ENCODE measurements at regions not wholly inside any gene's neighbourhood (a gene's known extent, or its start where the extent isn't known, plus 50 kb on each side); places are given as distances from the start of the nearest gene placed in this dataset.
A peak's percentile ranks its signal among the peaks of the same experiment; 100 is the strongest.

DNA sequence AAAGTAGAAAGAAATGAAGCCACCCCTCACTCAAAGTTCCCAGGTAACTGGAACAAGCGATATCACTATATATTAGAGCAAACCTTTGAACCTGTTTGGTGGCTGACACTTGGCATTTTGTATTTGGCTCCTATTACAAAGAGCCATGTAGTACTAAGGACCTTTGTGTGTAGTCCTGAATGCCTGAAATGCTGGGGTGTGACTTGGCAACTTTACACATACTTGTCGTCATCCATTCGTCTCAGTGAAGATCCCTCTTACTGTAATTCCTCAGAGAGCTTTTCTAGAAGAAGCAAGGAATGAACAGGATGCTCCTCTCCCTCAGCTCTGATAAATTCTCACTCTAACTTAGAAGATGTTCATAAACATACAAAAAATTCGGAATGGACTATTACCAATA, 216.1 kb upstream of the CDIN1 start:
- no peaks in the 10 kb centered on the region for H3K9me3 ChIP-seq (ENCODE audit: severe bottlenecking)
- TF ChIP-seq, protein P1, sequence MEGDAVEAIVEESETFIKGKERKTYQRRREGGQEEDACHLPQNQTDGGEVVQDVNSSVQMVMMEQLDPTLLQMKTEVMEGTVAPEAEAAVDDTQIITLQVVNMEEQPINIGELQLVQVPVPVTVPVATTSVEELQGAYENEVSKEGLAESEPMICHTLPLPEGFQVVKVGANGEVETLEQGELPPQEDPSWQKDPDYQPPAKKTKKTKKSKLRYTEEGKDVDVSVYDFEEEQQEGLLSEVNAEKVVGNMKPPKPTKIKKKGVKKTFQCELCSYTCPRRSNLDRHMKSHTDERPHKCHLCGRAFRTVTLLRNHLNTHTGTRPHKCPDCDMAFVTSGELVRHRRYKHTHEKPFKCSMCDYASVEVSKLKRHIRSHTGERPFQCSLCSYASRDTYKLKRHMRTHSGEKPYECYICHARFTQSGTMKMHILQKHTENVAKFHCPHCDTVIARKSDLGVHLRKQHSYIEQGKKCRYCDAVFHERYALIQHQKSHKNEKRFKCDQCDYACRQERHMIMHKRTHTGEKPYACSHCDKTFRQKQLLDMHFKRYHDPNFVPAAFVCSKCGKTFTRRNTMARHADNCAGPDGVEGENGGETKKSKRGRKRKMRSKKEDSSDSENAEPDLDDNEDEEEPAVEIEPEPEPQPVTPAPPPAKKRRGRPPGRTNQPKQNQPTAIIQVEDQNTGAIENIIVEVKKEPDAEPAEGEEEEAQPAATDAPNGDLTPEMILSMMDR (IDR thresholded peaks at IDR 0.05; ENCODE audit: poor library complexity, severe bottlenecking) = no peak
- peaks cover 11% of the 10 kb centered on the region for H3K4me1 ChIP-seq (ENCODE audit: insufficient read depth, poor library complexity, severe bottlenecking)
- H3K27me3 ChIP-seq (ENCODE audit: insufficient read depth, poor library complexity, severe bottlenecking) = no peaks in the 10 kb centered on the region
- DNase-seq (ENCODE audit: low spot score) (no peak), ATAC-seq (ENCODE audit: low read depth) (no peak)
- no peak overlapping the region for H3K4me3 ChIP-seq (ENCODE audit: severe bottlenecking)
- H3K27ac ChIP-seq (ENCODE audit: poor library complexity, severe bottlenecking) = no peak overlapping the region
- no peaks in the 10 kb centered on the region for H3K36me3 ChIP-seq (ENCODE audit: low read depth)

DNA sequence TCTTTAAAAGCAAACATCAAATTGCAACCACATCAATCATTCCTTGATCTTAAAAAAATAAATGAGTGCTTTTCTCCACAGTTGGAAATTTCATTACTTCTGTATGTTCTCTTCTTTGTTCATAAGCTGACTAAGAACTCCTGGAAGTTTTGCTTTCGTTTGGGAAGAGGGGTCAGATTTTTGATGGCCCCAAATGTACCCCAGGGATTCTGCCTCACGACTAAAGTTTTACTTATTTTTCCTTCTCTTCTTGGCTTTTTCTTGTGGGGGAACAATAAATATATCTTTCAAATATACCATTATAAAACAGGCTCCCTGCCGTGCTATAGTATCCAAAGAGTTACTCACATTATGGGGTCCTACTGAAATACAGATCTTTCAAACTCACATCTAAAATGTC, 215.0 kb upstream of the CDIN1 start:
- Histone ChIP-seq H3K4me3 (ENCODE audit: severe bottlenecking) (no peak overlapping the region), H3K4me1 (ENCODE audit: insufficient read depth, poor library complexity, severe bottlenecking) (peaks cover 13% of the 10 kb centered on the region), H3K36me3 (ENCODE audit: low read depth) (no peaks in the 10 kb centered on the region), H3K9me3 (ENCODE audit: severe bottlenecking) (no peaks in the 10 kb centered on the region), H3K27me3 (ENCODE audit: insufficient read depth, poor library complexity, severe bottlenecking) (no peaks in the 10 kb centered on the region), H3K27ac (ENCODE audit: poor library complexity, severe bottlenecking) (no peak overlapping the region)
- ATAC-seq (ENCODE audit: low read depth) = no peak
- TF ChIP-seq, protein P1 (IDR thresholded peaks at IDR 0.05; ENCODE audit: poor library complexity, severe bottlenecking) = no peak
- DNase-seq (ENCODE audit: low spot score) = no peak

DNA sequence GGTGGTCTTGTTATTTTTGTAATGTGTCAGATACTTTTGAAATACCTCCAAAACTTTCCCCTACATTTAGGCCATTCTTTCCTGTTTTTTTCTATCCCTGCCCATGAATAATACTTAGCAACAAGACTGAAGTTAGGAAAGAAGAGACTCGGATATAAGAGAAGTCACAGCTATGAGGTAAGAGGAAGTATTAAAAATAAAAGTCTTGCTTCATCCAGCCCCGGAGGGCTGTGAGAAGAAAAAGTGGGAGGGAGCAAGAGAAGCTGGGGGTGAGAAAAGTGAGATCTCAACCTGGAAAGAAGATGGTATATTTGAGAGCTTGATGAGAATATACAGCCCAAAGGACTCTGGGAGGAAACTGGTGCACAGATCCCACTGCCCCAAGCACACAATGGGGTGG, 213.5 kb upstream of the CDIN1 start:
- TF ChIP-seq, protein P1 (IDR thresholded peaks at IDR 0.05; ENCODE audit: poor library complexity, severe bottlenecking) = no peak
- DNase-seq (ENCODE audit: low spot score) = no peak
- ATAC-seq (ENCODE audit: low read depth) = no peak

DNA sequence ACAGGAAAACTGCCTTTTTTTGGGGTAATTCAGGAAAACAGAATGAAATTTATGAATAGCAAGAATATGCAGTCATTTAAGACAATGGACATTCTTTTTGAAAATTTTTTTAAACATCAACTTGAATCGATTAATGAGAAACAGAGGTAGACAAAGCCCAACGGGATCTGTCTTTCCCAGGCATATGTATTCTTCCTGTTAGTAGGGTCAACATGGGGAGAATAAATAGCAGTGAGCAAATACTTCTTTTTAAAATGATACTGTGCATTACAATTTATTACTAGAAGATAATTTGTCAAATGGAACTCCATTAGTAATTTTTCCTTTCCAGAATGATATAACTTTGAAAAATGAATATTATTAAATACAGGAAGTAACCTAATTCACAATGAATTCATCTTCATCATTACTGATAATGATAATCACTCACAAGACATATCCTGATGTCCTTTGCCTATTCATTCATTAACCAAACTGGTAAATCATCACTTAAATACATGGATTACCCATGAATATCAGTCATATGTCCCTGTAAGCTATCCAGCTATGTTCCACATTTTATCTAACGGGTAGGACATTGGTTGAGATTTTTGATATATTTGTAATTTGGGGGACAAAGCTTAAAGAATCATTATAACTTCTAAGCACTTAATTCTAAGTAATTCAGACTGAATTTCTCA, 209.2 kb upstream of the CDIN1 start:
- ATAC-seq (ENCODE audit: low read depth) (no peak), DNase-seq (ENCODE audit: low spot score) (no peak)
- H3K4me3 ChIP-seq (ENCODE audit: severe bottlenecking) = no peak overlapping the region
- no peaks in the 10 kb centered on the region for H3K9me3 ChIP-seq (ENCODE audit: severe bottlenecking)
- H3K27ac ChIP-seq (ENCODE audit: poor library complexity, severe bottlenecking) = peak overlapping the region; percentile 97
- no peaks in the 10 kb centered on the region for H3K27me3 ChIP-seq (ENCODE audit: insufficient read depth, poor library complexity, severe bottlenecking)
- H3K36me3 ChIP-seq (ENCODE audit: low read depth) = no peaks in the 10 kb centered on the region
- TF ChIP-seq, protein P1 (IDR thresholded peaks at IDR 0.05; ENCODE audit: poor library complexity, severe bottlenecking) = no peak
- peaks cover 59% of the 10 kb centered on the region for H3K4me1 ChIP-seq (ENCODE audit: insufficient read depth, poor library complexity, severe bottlenecking)

More for the DNA sequence above, 213.5 kb upstream of the CDIN1 start:
- no peaks in the 10 kb centered on the region for H3K9me3 ChIP-seq (ENCODE audit: severe bottlenecking)
- peaks cover 24% of the 10 kb centered on the region for H3K4me1 ChIP-seq (ENCODE audit: insufficient read depth, poor library complexity, severe bottlenecking)
- H3K4me3 ChIP-seq (ENCODE audit: severe bottlenecking) = no peak overlapping the region
- no peaks in the 10 kb centered on the region for H3K27me3 ChIP-seq (ENCODE audit: insufficient read depth, poor library complexity, severe bottlenecking)
- H3K27ac ChIP-seq (ENCODE audit: poor library complexity, severe bottlenecking) = no peak overlapping the region
- no peaks in the 10 kb centered on the region for H3K36me3 ChIP-seq (ENCODE audit: low read depth)

DNA sequence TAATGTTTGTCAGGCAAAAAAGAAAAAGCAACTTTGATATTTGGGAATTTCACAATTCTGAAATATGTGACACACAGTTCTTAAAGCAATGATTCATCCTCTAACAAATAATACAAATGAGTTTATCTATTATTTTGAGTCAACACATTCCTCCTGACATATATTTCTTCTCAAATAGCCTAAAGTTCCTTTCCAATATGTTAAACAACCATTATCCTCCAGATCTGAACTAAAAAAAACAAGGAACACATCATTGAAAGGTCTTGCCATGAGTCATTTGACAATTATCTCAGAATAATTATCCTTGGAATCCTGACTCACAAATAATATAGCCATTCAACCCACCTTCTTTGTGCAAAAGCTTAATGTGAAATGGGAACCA, 208.7 kb upstream of the CDIN1 start:
- Histone ChIP-seq H3K4me3 (ENCODE audit: severe bottlenecking) (no peak overlapping the region), H3K27me3 (ENCODE audit: insufficient read depth, poor library complexity, severe bottlenecking) (no peaks in the 10 kb centered on the region), H3K36me3 (ENCODE audit: low read depth) (no peaks in the 10 kb centered on the region), H3K9me3 (ENCODE audit: severe bottlenecking) (no peaks in the 10 kb centered on the region), H3K27ac (ENCODE audit: poor library complexity, severe bottlenecking) (peak overlapping the region; percentile 97), H3K4me1 (ENCODE audit: insufficient read depth, poor library complexity, severe bottlenecking) (peaks cover 62% of the 10 kb centered on the region)
- DNase-seq (ENCODE audit: low spot score) (no peak), ATAC-seq (ENCODE audit: low read depth) (peak; percentile 88)
- TF ChIP-seq, protein P1 (IDR thresholded peaks at IDR 0.05; ENCODE audit: poor library complexity, severe bottlenecking) = no peak
